ENCODE measurements at regions not wholly inside any gene's neighbourhood (a gene's known extent, or its start where the extent isn't known, plus 50 kb on each side); places are given as distances from the start of the nearest gene placed in this dataset.

DNA sequence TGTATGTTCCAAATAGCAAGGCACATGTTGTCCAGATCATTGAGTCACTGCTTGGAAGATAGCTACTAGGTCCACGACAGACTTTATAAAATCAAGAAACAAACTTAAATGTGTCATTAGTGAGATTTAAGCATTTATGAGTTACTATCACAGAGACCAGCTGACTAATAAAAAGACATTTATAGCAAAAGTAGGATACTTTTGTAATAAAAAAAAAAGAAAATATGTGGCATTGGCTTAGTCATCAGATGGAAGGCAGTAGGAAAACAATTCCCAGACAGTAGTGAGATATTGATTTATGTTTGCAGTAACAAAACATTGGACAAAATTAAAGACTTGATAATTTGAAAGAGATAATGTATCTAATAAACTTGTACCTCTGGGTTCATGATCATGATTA lies 881.0 kb upstream of the LRRN3 start:
- no peaks in the 10 kb centered on the region for H3K36me3 ChIP-seq (ENCODE audit: control insufficient read depth in 4 of 4, insufficient read depth in 4 of 4, low read length in 4 of 4)
- no peaks in the 10 kb centered on the region for H3K4me1 ChIP-seq (ENCODE audit: control insufficient read depth in 5 of 5, insufficient read depth in 5 of 5, low read length in 5 of 5)
- no peak overlapping the region for H3K4me3 ChIP-seq
- no peak overlapping the region for H3K9ac ChIP-seq (ENCODE audit: insufficient read depth in 1 of 2, low read length in 2 of 2)
- H3K9me3 ChIP-seq (ENCODE audit: control insufficient read depth in 4 of 4, insufficient read depth in 3 of 4, low read length in 3 of 4): no peaks in the 10 kb centered on the region
- ATAC-seq (ENCODE audit: insufficient read depth, low FRiP score) (no peak), DNase-seq (no peak)
- H3K27me3 ChIP-seq (ENCODE audit: control insufficient read depth in 3 of 3, insufficient read depth in 3 of 3, low read length in 2 of 3): no peaks in the 10 kb centered on the region
- TF ChIP-seq, protein P1, sequence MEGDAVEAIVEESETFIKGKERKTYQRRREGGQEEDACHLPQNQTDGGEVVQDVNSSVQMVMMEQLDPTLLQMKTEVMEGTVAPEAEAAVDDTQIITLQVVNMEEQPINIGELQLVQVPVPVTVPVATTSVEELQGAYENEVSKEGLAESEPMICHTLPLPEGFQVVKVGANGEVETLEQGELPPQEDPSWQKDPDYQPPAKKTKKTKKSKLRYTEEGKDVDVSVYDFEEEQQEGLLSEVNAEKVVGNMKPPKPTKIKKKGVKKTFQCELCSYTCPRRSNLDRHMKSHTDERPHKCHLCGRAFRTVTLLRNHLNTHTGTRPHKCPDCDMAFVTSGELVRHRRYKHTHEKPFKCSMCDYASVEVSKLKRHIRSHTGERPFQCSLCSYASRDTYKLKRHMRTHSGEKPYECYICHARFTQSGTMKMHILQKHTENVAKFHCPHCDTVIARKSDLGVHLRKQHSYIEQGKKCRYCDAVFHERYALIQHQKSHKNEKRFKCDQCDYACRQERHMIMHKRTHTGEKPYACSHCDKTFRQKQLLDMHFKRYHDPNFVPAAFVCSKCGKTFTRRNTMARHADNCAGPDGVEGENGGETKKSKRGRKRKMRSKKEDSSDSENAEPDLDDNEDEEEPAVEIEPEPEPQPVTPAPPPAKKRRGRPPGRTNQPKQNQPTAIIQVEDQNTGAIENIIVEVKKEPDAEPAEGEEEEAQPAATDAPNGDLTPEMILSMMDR (IDR thresholded peaks at IDR 0.05; ENCODE audit: control extremely low read depth, extremely low read depth): no peak
- 81 to 89% methylated on average over 1 of the region's 1 CpG for WGBS, 2 donors
- H3K27ac ChIP-seq (ENCODE audit: low read depth in 1 of 2, low read length in 1 of 2): no peak overlapping the region

DNA sequence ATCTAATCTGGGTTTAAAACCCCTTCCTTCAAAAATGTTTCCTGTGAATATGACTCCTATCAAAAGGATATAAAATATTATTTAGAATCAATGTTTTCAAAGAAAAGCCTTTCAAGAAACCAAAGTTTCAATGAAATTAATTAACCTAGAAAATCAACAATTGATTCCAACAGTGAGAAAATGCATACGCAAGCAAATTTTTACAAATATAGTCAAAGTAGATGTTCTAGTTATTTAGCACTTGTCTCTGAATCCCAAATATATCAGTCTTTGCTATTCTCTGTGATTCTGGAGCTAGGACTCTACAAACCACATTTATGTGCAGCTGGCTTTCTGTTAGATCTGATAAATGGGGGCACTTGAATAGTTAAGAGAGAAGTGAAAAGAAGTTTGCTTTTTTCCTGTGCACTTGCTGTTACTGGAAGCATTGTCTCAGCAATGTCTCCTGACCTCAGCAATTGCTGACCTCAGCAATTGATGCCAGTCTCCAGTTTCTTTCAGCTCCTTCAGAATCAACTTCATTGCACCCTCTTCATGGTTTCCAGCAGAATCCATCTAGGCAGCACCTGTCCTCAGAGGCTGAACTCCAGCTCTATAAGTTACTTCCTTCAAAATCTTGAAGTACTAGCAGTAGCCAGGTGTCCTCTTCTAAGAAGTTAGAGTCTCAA lies 879.9 kb upstream of the LRRN3 start:
- no peaks in the 10 kb centered on the region for H3K9me3 ChIP-seq (ENCODE audit: control insufficient read depth in 4 of 4, insufficient read depth in 3 of 4, low read length in 3 of 4)
- H3K4me3 ChIP-seq: no peak overlapping the region
- no peaks in the 10 kb centered on the region for H3K36me3 ChIP-seq (ENCODE audit: control insufficient read depth in 4 of 4, insufficient read depth in 4 of 4, low read length in 4 of 4)
- H3K9ac ChIP-seq (ENCODE audit: insufficient read depth in 1 of 2, low read length in 2 of 2): no peak overlapping the region
- DNase-seq (no peak), ATAC-seq (ENCODE audit: insufficient read depth, low FRiP score) (no peak)
- H3K4me1 ChIP-seq (ENCODE audit: control insufficient read depth in 5 of 5, insufficient read depth in 5 of 5, low read length in 5 of 5): no peaks in the 10 kb centered on the region
- TF ChIP-seq, protein P1 (IDR thresholded peaks at IDR 0.05; ENCODE audit: control extremely low read depth, extremely low read depth): no peak
- H3K27ac ChIP-seq (ENCODE audit: low read depth in 1 of 2, low read length in 1 of 2): no peak overlapping the region
- WGBS, 2 donors: 95 to 96% methylated on average over 1 of the region's 1 CpG
- no peaks in the 10 kb centered on the region for H3K27me3 ChIP-seq (ENCODE audit: control insufficient read depth in 3 of 3, insufficient read depth in 3 of 3, low read length in 2 of 3)

DNA sequence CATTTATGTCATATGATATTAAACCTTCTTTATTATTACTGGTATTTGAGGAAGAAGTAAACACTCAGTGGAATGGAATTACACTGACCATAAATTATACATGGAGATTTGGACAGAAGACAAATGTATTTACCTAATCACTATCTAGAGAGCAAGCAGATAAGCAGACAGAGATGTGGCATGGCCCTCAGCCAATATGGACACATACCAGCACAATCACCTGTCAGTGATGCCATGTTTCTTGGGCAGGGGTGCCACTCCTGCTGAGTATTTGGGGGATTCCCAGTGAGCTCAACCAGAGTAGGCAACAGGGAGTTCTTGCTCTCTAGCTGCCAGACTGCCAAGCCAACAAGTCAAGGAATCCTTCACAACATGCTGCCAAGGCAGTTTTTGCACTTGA lies 866.3 kb upstream of the LRRN3 start:
- no peak for DNase-seq
- H3K9ac ChIP-seq (ENCODE audit: insufficient read depth in 1 of 2, low read length in 2 of 2): no peak overlapping the region
- H3K4me1 ChIP-seq (ENCODE audit: control insufficient read depth in 5 of 5, insufficient read depth in 5 of 5, low read length in 5 of 5): peaks cover 0 to 15% (median 0%) of the 10 kb centered on the region in 5 donors
- TF ChIP-seq, protein P1 (IDR thresholded peaks at IDR 0.05; ENCODE audit: control extremely low read depth, extremely low read depth): no peak
- no peak overlapping the region for H3K27ac ChIP-seq (ENCODE audit: low read depth in 1 of 2, low read length in 1 of 2)
- H3K36me3 ChIP-seq (ENCODE audit: control insufficient read depth in 4 of 4, insufficient read depth in 4 of 4, low read length in 4 of 4): no peaks in the 10 kb centered on the region
- ATAC-seq (ENCODE audit: insufficient read depth, low FRiP score): no peak
- H3K9me3 ChIP-seq (ENCODE audit: control insufficient read depth in 4 of 4, insufficient read depth in 3 of 4, low read length in 3 of 4): no peaks in the 10 kb centered on the region
- H3K4me3 ChIP-seq: no peak overlapping the region
- no peaks in the 10 kb centered on the region for H3K27me3 ChIP-seq (ENCODE audit: control insufficient read depth in 3 of 3, insufficient read depth in 3 of 3, low read length in 2 of 3)

DNA sequence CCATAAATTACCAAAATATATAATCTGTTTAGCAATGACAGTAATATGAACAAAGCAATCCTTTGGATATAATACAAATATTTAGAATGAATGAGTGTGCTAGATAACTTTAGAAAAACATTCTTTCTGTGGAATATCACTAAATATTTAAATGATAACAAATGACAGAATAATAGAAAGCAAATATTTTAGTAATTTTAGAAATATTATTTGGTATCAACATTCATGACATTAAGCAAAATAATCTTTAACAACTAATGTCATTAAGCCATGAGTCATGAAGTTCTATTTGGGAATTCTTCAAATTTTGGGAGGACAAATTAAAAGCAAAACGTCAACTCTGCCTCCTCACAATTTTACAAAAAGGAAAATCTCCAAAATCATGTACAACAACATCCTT lies 844.8 kb upstream of the LRRN3 start:
- Histone ChIP-seq H3K27ac (ENCODE audit: low read depth in 1 of 2, low read length in 1 of 2) (no peak overlapping the region), H3K4me1 (ENCODE audit: control insufficient read depth in 5 of 5, insufficient read depth in 5 of 5, low read length in 5 of 5) (peaks cover 0 to 3% (median 0%) of the 10 kb centered on the region in 5 donors), H3K9ac (ENCODE audit: insufficient read depth in 1 of 2, low read length in 2 of 2) (no peak overlapping the region), H3K36me3 (ENCODE audit: control insufficient read depth in 4 of 4, insufficient read depth in 4 of 4, low read length in 4 of 4) (no peaks in the 10 kb centered on the region), H3K4me3 (no peak overlapping the region), H3K9me3 (ENCODE audit: control insufficient read depth in 4 of 4, insufficient read depth in 3 of 4, low read length in 3 of 4) (no peaks in the 10 kb centered on the region), H3K27me3 (ENCODE audit: control insufficient read depth in 3 of 3, insufficient read depth in 3 of 3, low read length in 2 of 3) (no peaks in the 10 kb centered on the region)
- 73 to 74% methylated on average over 1 of the region's 1 CpG for WGBS, 2 donors
- DNase-seq: no peak
- no peak for ATAC-seq (ENCODE audit: insufficient read depth, low FRiP score)
- TF ChIP-seq, protein P1 (IDR thresholded peaks at IDR 0.05; ENCODE audit: control extremely low read depth, extremely low read depth): no peak
